ENCODE measurements at regions not wholly inside any gene's neighbourhood (a gene's known extent, or its start where the extent isn't known, plus 50 kb on each side); places are given as distances from the start of the nearest gene placed in this dataset.

GRCh38 chr6:104418125-104418524 lies 441.6 kb downstream of the HACE1 start:
- no peak for DNase-seq (ENCODE audit: low spot score)

DNA sequence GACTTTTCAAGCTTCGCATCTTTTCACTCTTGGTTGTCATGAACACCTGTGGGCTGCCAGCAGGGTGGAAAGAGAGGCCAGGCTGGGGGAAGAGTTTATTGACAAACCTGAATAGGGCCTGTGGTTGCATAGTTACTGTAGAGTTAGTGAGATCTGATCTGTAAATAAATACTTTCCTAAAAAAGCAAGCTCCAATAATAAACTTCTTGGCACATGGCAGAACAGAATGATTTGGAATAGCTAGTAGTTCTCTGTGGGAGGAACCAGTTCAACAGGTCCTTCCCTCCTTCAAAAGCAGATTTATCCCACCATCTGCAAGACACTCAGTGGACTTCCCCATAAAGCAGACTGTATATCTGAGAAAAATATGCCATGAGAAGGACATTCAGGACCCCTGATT lies 445.0 kb downstream of the HACE1 start:
- DNase-seq (ENCODE audit: low spot score): no peak

DNA sequence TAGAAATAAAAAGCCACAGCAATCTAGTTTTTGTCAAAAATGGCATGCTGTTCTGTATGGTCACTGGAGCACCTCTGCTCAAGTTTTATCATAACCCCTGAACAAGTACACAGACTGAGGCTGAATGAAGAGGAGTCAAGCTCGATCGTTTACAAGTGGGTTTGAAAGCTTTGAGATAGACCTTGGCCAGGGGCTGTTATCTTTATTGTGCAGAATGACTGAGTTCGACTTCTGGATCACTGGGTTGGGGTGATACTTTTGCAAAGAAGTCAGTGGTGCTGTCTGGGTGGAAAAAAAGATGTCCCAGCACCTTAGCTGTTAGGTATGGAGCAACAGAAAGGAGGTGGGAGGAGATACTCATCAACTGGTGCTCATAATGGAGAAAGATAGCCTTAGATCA lies 446.0 kb downstream of the HACE1 start:
- no peak for DNase-seq (ENCODE audit: low spot score)

DNA sequence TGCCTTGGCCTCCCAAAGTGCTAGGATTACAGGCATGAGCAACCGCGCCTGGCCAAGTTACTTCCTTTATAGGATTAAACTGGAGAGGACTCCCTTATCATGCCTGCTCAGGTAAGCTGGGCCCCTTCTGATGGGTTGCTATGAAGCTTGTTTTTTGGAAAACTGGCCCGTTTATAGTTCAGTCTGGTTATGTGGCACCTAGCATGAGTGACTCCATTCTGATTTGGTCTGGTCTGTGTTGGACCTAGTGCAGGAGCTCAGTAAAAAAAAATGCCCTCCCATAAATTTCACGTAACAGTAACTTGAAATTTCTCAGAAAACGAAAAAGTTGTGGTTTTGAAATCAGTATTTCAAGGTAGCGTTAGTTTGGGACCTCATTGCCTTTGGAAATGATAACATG lies 448.4 kb downstream of the HACE1 start:
- no peak for DNase-seq (ENCODE audit: low spot score)

DNA sequence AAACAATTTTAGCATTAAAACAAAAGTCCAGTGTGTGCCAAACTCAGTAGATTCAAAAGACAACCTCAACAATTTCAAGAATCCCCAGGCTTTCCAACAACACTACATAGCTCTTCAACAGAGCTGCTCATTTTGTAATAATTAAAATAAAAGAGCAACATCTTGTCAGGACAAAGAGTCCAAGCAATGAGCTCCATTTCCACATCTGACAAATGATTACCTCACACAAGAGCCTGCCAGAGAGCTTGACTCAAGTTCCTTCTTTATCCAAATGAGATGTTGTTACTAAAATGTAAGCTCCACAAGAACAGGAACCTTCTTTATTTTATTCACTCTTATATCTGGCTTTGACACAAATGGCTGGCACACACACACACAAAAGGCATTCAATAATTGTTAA lies 449.8 kb downstream of the HACE1 start:
- no peak for DNase-seq (ENCODE audit: low spot score)

GRCh38 chr6:104407957-104408356 lies 451.8 kb downstream of the HACE1 start:
- DNase-seq (ENCODE audit: low spot score): no peak

DNA sequence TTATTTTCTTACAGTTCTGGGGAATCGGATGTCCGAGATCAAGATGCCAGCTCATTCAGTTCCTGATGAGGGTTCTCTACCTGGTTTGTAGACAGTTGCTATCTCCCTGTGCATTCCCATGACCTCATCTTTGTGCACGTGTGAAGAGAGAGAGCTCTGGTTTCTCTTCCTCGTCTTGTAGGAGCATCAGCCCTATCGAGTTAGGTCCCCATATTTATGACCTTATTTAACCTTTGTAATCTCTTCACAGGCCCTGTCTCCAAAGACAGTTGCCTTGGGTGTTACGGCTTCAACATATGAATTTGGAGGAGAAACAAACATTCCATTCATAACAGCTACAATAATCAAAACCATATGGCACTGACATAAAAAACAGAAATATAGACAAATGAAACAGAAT lies 455.3 kb downstream of the HACE1 start:
- no peak for DNase-seq (ENCODE audit: low spot score)

DNA sequence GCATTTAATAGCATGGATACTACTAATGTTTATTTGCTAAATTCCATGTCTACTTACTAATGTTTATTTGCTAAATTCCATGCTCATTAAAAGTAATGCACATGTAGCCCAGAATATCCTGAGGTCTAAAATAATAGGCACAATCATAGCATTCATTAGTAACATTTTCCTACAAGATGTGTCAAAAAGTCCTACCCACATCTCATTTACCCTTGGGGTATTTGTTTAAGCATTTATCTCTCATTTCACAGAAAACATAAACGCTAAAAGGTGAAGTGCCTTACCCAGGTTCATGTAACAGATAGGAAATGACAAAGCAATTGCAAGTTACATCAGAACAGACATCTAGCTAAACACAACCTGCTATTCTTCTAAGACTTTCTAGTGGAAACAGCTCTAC lies 457.1 kb downstream of the HACE1 start:
- no peak for DNase-seq (ENCODE audit: low spot score)

GRCh38 chr6:104401926-104402325 lies 457.8 kb downstream of the HACE1 start:
- no peak for DNase-seq (ENCODE audit: low spot score)

GRCh38 chr6:104400844-104401243 lies 458.9 kb downstream of the HACE1 start:
- DNase-seq (ENCODE audit: low spot score): no peak

- no peak for DNase-seq (ENCODE audit: low spot score)
These were observed 463.6 kb downstream of the HACE1 start for GRCh38 chr6:104396077-104396476.

- no peak for DNase-seq (ENCODE audit: low spot score)
These were observed 477.8 kb downstream of the HACE1 start for GRCh38 chr6:104381907-104382306.

GRCh38 chr6:104365451-104366234 lies 494.1 kb downstream of the HACE1 start:
- no peak for DNase-seq (ENCODE audit: low spot score)

GRCh38 chr6:104357928-104358327 lies 501.8 kb downstream of the HACE1 start:
- DNase-seq (ENCODE audit: low spot score): no peak

- DNase-seq (ENCODE audit: low spot score): no peak
These were observed 503.5 kb downstream of the HACE1 start for GRCh38 chr6:104356197-104356596.

- DNase-seq (ENCODE audit: low spot score): no peak
These were observed 510.5 kb downstream of the HACE1 start for GRCh38 chr6:104349191-104349590.

- DNase-seq (ENCODE audit: low spot score): no peak
These were observed 515.5 kb downstream of the HACE1 start for GRCh38 chr6:104344223-104344622.

DNA sequence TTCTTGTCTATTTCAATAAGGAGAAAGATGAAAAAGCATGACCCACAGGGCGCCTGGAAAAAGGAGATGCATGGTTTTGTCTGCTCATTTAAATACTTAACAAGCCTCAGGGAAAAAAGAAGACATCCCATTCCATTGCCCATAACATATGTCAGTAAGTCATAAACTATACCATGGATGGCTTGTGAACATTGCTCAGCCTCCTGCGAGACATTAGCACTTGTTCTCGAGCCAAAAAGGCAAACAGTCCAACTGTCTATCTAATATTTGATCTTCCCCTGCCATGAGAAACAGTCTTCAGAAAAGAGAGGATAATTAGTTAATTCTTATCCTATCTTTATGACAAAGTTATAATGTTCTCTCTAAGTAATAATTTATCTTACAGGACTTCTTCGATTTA lies 527.4 kb downstream of the HACE1 start:
- no peak for DNase-seq (ENCODE audit: low spot score)

DNA sequence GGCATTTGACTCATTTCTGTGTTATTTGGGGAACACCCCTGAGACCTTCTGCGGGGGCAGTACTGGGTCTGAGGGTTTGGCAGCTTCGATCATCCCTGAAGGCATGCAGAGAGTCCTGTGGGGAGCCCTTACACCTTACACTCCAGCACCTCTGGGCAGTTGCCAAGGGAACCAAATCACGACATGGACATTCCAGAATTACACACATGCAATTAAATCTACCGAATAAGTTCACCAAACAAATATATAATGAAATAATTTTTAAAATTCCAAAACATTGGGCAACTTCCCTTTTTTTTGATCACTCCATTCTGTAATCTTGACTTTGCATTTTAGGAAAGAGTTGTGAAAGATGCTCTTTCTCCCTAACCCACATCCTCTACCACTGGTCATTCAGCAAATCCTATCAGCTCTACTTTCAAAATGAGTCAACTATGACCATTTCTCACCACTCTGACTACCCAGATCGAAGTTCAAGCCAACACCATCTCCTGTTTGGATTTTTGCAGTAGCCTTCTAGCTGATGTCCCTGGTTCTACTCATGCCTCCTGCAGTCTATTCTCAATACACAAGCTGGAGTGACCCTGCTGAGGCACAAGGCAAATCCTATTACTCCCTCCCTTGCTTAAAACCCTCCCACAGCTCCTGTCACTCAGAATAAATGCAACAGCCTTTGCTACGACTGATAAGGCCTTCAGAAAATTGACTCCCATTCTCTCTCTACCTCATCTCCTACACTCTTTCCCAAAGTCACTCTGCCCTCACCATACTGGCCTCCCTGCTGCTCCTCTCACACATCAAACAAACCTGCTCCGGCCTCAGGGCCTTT lies 533.3 kb downstream of the HACE1 start:
- DNase-seq (ENCODE audit: low spot score): no peak

DNA sequence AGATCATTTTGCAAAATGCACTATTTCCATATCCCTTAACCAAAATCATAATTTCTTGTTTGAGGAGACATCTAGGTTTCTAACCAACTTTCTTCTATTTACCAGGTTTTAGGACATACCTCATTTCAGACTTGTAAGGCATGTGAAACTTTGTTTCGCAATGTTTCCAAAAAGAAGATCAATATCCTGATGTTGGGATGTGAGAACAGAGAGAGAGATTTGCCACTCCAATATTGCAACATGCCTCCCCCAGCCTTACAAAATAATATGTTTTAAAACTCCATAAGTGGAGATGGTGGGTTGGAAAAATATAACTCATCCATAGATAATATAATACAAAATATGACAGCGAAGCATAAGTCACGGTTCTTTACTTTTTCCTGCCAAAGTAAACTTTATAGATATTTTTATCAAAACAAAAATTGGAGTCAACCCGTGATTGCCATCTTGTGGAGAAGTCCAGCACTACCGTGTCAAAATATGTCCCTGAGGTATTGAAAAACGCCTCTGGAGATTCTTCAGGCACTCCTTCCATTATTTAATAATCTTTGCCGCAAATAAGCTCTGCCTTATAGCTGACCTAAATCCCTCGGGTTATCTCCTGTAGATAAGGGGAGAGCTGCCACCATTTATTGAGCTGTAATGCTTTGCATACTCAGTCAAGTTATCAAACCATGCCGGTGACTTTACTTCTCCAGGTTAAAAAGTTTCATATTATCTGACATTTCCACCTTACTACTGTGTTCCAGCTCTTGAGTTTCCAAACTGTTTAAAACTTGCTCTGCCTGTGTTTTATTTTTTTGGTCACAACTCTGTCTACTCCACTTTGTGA lies 534.2 kb downstream of the HACE1 start:
- peak; percentile 55 for DNase-seq (ENCODE audit: low spot score)

- DNase-seq (ENCODE audit: low spot score): no peak
These were observed 535.4 kb downstream of the HACE1 start for GRCh38 chr6:104324301-104324700.

DNA sequence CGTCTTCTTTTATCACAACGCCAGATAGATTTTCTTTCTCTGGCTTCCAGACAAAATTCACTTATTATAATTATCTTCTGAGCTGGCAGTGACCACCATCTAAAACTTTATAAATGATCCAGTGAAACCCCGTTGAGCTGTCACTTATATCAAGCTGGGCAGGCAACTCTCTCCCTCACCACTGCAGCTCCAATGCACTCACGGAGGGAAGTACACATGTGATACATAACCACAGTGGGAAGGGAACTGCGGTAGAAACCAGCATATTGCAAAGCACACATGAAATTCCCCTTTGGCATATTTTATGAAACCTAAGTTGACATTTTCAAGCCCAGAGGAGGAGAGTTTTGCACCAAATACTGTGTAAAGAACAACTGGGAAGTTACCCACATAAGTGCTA lies 536.9 kb downstream of the HACE1 start:
- no peak for DNase-seq (ENCODE audit: low spot score)

DNA sequence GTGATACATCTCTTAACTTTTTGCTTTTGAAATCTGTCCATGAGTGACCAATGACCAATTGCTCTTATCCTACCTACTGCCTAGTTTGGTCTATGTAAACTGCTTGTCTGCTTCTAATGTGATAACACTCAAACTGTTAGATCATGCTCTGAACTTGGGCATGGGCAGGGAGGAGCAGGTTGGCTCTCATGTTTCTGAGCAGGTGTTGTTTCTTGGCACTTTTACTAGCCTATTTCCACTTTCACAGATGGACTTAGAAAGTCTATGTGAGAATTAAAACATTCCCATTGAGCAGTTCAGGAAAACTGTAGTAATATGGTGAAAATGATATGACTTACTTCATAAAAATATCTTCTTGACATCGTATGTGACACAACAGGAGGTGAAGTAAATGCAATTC lies 538.4 kb downstream of the HACE1 start:
- DNase-seq (ENCODE audit: low spot score): no peak
